Muscle layer of duodenum (tissue), 2 donors: ENCODE measurements at regions not wholly inside any gene's neighbourhood (a gene's known extent, or its start where the extent isn't known, plus 50 kb on each side); places are given as distances from the start of the nearest gene placed in this dataset.
"Not testable (repeated sequence)": the region's sequence is repeated elsewhere in the genome, so short reads cannot be mapped to it uniquely, and the experiment has no call there.

Experiments used
- H3K27ac ChIP-seq: one replicate; pipeline ENCODE4 v1.7.0; 2013; ENCODE audit warnings: mild to moderate bottlenecking, low read length
- H3K27me3 ChIP-seq: one replicate; pipeline ENCODE4 v1.7.0; 2013; ENCODE audit warnings: low read depth, mild to moderate bottlenecking, control low read depth, low read length
- H3K36me3 ChIP-seq, 2 donors: one replicate each; pipeline ENCODE4 v1.7.0; 2013; ENCODE audit warnings: low read length in 2 of 2, control low read depth in 1 of 2, mild to moderate bottlenecking in 1 of 2; ENCODE audit not compliant: insufficient read depth in 2 of 2, control insufficient read depth in 1 of 2
- H3K4me1 ChIP-seq, 2 donors: one replicate each; pipeline ENCODE4 v1.7.0; 2013; ENCODE audit warnings: low read length in 2 of 2, mild to moderate bottlenecking in 2 of 2, control low read depth in 1 of 2, moderate library complexity in 1 of 2; ENCODE audit not compliant: insufficient read depth in 2 of 2, control insufficient read depth in 1 of 2
- H3K4me3 ChIP-seq, 2 donors: one replicate each; pipeline ENCODE4 v1.7.0; 2013; ENCODE audit warnings: low read length in 2 of 2, low read depth in 1 of 2, mild to moderate bottlenecking in 1 of 2
- H3K9me3 ChIP-seq, 2 donors: one replicate each; pipeline ENCODE4 v1.7.0; 2013; ENCODE audit warnings: low read length in 2 of 2, control low read depth in 1 of 2, mild to moderate bottlenecking in 1 of 2; ENCODE audit not compliant: control insufficient read depth in 1 of 2
- donor health status: healthy.

DNA sequence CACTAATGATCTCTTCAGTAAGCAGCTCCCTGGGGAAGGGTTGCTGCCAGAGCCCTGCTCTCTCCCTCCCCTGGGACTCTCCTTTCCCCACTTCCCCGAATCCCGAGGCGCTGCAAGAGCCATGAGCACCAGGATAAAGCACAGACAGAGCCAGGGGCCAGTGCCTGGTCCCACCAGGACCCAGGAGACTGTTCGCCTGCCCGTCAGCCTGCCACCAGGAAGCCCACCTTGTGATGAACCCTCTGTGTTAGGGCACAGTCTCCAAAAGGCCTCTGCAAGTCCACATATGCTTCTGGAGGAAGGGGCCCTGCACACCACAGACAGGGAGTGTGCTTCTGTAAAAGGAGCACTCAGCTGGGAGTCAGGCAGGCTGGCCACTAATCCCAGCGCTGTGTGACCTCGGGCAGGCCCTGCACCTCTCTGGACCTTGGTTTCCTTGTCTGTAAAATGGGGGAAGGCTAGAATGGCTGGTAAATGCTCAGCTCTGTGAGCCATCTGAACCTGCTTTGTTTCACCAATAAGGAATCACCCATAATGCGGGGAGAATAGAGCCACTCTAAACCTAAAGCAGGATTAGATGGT is 209.4 kb downstream of the TBC1D2B start:
- not testable (repeated sequence) for H3K9me3 ChIP-seq

DNA sequence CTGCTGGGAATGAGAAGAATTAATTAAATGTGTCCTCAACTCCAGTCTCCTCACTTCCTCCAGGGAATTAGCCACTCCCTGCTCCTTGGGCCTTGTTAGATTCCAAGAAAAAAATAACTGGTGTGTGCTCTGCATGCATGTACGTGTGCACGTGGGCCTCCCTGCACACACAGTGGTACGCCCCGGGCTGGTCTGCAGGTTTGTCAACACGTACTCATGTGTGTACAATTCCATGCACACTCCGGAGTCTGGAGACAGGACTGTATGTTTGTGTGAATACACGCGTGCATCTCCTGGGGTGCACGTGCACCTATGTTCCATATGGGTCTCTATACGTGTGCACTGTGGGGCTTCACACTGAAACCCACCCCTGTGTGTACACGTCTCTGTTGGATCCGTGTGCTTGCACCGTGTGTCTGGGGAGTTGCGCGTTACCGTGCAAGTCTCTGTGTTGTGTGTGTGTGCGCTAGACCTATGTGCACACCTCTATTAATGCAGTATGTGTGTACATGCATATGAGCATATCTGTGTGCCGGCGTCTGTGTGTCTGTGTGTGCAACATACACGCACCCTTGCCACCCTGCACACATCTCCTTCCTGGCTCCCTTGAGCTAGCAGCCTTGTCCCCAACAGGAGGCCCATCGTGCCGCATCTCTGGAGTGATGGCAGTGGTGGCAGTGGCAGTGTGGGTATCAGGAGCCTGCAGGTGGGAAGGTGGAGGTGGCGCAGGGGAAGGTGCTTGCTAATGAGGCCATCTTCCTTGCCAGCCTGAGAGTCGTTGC is 210.1 kb downstream of the TBC1D2B start:
- Histone ChIP-seq H3K27me3 (no peaks in the 10 kb centered on the region), H3K9me3 (no peaks in the 10 kb centered on the region), H3K4me3 (no peak overlapping the region), H3K36me3 (no peaks in the 10 kb centered on the region), H3K27ac (no peak overlapping the region), H3K4me1 (no peaks in the 10 kb centered on the region)

More for the DNA sequence above, 209.4 kb downstream of the TBC1D2B start:
- not testable (repeated sequence) for H3K4me3 ChIP-seq, H3K27ac ChIP-seq, H3K4me1 ChIP-seq, H3K36me3 ChIP-seq, H3K27me3 ChIP-seq

DNA sequence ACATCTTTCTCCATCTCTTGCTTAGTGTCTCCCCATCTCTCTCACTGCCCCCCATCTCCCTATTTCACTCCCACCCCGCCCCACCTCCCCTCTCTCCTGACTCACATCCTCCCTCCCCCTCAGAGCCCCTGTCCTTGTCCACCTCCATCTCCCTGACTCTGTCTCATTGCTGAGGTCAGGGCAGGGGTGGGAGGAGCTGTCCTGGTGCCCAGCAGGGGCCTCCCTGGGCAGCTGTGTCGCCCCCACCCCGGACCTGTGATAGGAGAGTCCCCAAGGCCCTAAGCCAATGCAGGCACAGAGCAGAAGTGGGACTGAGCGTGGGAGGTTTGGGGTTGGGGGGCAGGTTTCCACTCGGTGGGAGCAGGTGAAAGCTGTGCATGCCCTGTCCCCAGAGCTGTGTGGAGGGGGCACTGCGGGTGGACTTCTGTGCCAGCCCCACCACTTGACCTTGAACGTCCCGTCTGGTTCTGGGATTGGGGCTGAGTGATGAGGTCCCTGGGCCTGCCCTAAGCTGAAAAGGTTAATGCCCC is 210.8 kb downstream of the TBC1D2B start:
- Histone ChIP-seq H3K4me1 (no peaks in the 10 kb centered on the region), H3K27ac (no peak overlapping the region), H3K27me3 (no peaks in the 10 kb centered on the region), H3K9me3 (no peaks in the 10 kb centered on the region), H3K36me3 (no peaks in the 10 kb centered on the region), H3K4me3 (no peak overlapping the region)

DNA sequence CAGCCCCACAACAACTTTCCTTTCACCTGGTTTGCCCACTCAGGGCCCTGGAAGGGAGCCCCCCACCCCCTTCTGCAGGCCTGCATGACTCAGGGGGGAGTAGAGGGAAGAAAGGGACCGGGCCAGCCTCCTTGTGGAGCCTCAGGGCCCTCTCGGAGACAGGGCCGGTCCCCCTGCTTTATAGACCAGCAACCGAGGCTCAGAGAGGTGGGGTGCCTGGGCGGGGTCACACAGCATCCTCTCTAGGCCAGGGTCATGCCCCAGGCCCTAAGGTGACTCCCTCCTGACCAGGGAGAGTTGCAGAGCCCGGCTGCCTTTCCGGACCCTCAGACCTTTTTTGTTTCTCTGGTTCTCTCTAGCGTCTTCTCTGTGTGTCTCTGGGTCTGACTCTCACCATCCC is 211.3 kb downstream of the TBC1D2B start:
- H3K9me3 ChIP-seq, result no peaks in the 10 kb centered on the region
- H3K27ac ChIP-seq, result no peak overlapping the region
- H3K36me3 ChIP-seq, result no peaks in the 10 kb centered on the region

GRCh38 chr15:77865701-77866100 is 211.8 kb downstream of the TBC1D2B start:
- Histone ChIP-seq H3K36me3 (no peaks in the 10 kb centered on the region), H3K4me1 (no peaks in the 10 kb centered on the region), H3K9me3 (no peaks in the 10 kb centered on the region)

More for the DNA sequence above, 211.3 kb downstream of the TBC1D2B start:
- Histone ChIP-seq H3K4me1 (no peaks in the 10 kb centered on the region), H3K27me3 (no peaks in the 10 kb centered on the region), H3K4me3 (no peak overlapping the region)

GRCh38 chr15:77865106-77865610 is 212.4 kb downstream of the TBC1D2B start:
- H3K27me3 ChIP-seq, result no peaks in the 10 kb centered on the region
- H3K4me3 ChIP-seq, result no peak overlapping the region
- H3K9me3 ChIP-seq, result no peaks in the 10 kb centered on the region
- H3K36me3 ChIP-seq, result no peaks in the 10 kb centered on the region
- H3K27ac ChIP-seq, result no peak overlapping the region
- no peaks in the 10 kb centered on the region for H3K4me1 ChIP-seq

More at GRCh38 chr15:77865701-77866100, 211.8 kb downstream of the TBC1D2B start:
- Histone ChIP-seq H3K4me3 (no peak overlapping the region), H3K27ac (no peak overlapping the region), H3K27me3 (no peaks in the 10 kb centered on the region)

DNA sequence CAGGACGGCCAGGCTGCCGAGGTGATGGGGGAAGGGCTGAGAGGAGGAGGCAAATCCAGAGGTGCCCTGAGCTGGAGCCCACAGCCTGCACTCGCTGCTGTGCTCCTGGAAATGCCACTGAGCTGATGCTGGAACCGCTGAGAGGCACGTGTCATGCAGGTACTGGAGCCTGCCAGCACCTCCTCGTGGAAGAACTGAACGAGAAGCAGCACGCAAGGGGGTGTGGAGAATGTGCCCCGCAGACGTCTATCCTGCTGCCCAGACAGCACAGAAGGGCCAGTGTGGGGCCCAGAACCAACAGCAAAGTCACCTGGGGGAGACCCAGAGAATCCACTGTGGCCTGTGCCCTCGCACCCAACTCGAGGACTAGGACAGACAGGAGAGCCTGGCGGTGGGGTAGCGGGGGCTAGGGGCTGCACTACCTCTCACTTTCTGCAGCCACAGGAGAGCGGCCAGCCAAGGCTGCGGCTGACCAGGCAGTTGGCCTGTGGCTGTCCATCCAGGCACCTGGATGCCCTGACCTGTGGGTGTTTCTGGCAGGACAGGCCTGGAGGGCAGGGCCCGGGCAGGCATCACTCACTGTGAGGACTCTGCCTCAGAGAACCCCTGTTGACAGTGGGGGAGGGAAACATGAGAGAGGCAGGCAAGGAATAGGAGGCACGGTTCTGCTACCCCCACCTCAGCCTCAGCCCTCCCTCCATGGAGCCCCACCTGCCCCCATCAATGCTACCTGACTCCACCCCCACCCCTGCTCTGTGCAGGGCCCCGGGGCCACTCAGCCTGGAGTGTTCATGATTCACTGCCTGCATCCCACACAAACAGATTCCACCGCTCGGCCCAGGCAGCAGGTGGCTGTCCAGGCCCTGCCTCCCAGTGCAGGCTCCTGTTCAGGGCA is 213.1 kb downstream of the TBC1D2B start:
- no peak overlapping the region for H3K4me3 ChIP-seq
- H3K9me3 ChIP-seq, result no peaks in the 10 kb centered on the region
- no peaks in the 10 kb centered on the region for H3K27me3 ChIP-seq
- no peaks in the 10 kb centered on the region for H3K4me1 ChIP-seq
- no peaks in the 10 kb centered on the region for H3K36me3 ChIP-seq
- no peak overlapping the region for H3K27ac ChIP-seq

DNA sequence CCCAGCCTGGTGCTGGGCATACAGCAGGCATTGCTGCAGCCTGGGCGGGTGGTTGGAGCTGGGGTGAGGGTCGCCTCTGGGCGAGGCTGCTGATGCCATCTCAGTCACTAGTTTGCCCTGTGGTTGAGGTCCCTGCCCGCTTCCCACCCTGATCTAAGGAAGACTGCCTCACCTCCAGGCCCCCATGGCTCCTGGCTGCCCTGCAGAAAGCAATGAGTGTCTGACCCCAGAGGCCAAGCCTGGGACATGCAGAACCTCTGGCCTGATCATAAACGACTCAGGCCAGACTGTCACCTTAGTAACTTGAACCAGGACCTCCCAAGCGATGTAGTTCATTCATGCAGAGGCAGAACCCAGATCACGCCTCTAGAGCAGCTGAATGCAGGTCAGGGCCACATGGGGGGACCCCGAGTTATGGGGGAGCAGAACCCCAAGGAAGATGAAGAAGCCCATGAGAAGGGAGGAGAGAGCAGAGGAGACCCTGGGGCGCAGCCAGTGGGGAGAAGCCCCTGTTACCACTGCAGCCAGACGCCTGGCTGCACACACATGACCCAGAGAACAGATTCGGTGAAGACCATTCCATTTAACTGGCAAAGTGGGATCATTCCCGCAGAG is 213.9 kb downstream of the TBC1D2B start:
- Histone ChIP-seq H3K9me3 (no peaks in the 10 kb centered on the region), H3K27ac (no peak overlapping the region), H3K4me1 (no peaks in the 10 kb centered on the region), H3K4me3 (no peak overlapping the region), H3K36me3 (no peaks in the 10 kb centered on the region), H3K27me3 (no peaks in the 10 kb centered on the region)

- Histone ChIP-seq H3K4me3 (no peak overlapping the region), H3K9me3 (no peaks in the 10 kb centered on the region), H3K27ac (no peak overlapping the region), H3K4me1 (no peaks in the 10 kb centered on the region), H3K36me3 (no peaks in the 10 kb centered on the region), H3K27me3 (no peaks in the 10 kb centered on the region)
These were observed 214.8 kb downstream of the TBC1D2B start for GRCh38 chr15:77862651-77863104.

GRCh38 chr15:77861997-77862635 is 215.4 kb downstream of the TBC1D2B start:
- not testable (repeated sequence) for H3K4me1 ChIP-seq, H3K36me3 ChIP-seq, H3K27me3 ChIP-seq, H3K4me3 ChIP-seq, H3K27ac ChIP-seq, H3K9me3 ChIP-seq
